ENCODE measurements at regions not wholly inside any gene's neighbourhood (a gene's known extent, or its start where the extent isn't known, plus 50 kb on each side); places are given as distances from the start of the nearest gene placed in this dataset.
A peak's percentile ranks its signal among the peaks of the same experiment; 100 is the strongest.

GRCh38 chr7:22911889-22912288 lies 89.2 kb upstream of the TOMM7 start:
- no peak for DNase-seq

GRCh38 chr7:22909917-22910316 lies 87.3 kb upstream of the TOMM7 start:
- no peak for DNase-seq

- no peak for DNase-seq
Measured at GRCh38 chr7:22907805-22908204, 85.2 kb upstream of the TOMM7 start.

GRCh38 chr7:22900784-22901183 lies 78.1 kb upstream of the TOMM7 start:
- no peak for DNase-seq

GRCh38 chr7:22900101-22900500 lies 77.5 kb upstream of the TOMM7 start:
- no peak for DNase-seq

GRCh38 chr7:22896917-22897316 lies 74.3 kb upstream of the TOMM7 start:
- no peak for DNase-seq

GRCh38 chr7:22895828-22896165 lies 73.1 kb upstream of the TOMM7 start:
- DNase-seq = no peak

GRCh38 chr7:22895140-22895827 lies 72.6 kb upstream of the TOMM7 start:
- no peak for DNase-seq

- no peak for DNase-seq
Measured at GRCh38 chr7:22894546-22894945, 71.9 kb upstream of the TOMM7 start.

GRCh38 chr7:22890773-22891172 lies 68.1 kb upstream of the TOMM7 start:
- no peak for DNase-seq

- peak in 4 of 56 donors; percentile 1 to 15 (median 10) for DNase-seq
Measured at GRCh38 chr7:22885797-22886261, 63.2 kb upstream of the TOMM7 start.

- no peak for DNase-seq
Measured at GRCh38 chr7:22884911-22885788, 62.5 kb upstream of the TOMM7 start.

- no peak for DNase-seq
Measured at GRCh38 chr7:22882106-22882505, 59.5 kb upstream of the TOMM7 start.

- DNase-seq = no peak
Measured at GRCh38 chr7:22879709-22880306, 57.2 kb upstream of the TOMM7 start.

GRCh38 chr7:22879280-22879679 lies 56.6 kb upstream of the TOMM7 start:
- no peak for DNase-seq

GRCh38 chr7:22876986-22877729 lies 54.5 kb upstream of the TOMM7 start:
- DNase-seq = no peak

GRCh38 chr7:22875470-22875869 lies 52.8 kb upstream of the TOMM7 start:
- no peak for DNase-seq

GRCh38 chr7:22874904-22875303 lies 52.3 kb upstream of the TOMM7 start:
- no peak for DNase-seq
